LHCN-M2 (cell line): ENCODE measurements at regions not wholly inside any gene's neighbourhood (a gene's known extent, or its start where the extent isn't known, plus 50 kb on each side); places are given as distances from the start of the nearest gene placed in this dataset.
A peak's percentile ranks its signal among the peaks of the same experiment; 100 is the strongest.
"Not testable (repeated sequence)": the region's sequence is repeated elsewhere in the genome, so short reads cannot be mapped to it uniquely, and the experiment has no call there.

ENCODE experiments used
- DNase-seq: peaks from one replicate; pipeline ENCODE4 v3.0.0-alpha.2; 2012; ENCODE audit warnings: low read depth

GRCh38 chr11:93032580-93032979, 63.1 kb downstream of the MTNR1B start:
- no peak for DNase-seq

DNA sequence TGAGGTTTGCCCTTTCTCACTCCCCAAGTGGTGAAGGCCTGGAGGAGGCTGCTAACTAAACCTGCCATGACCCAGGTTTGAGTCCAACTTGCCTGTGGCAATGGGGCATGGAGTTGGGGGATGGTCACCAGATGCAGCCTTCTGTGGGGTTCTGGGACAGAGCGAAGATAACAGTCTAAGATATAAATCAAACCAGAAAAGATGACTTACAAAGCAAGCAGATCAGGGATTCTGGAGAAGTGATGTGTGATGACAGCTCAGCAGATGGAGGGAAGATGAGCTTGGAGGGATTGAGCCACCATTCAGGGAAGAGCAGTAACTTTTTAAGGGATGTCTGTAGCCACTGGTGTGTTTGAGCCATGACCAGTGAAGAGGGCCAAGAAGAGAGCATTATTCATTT, 63.6 kb downstream of the MTNR1B start:
- no peak for DNase-seq

- DNase-seq, result peak; percentile 25
Measured at GRCh38 chr11:93034031-93034722, 64.7 kb downstream of the MTNR1B start.

- no peak for DNase-seq
Measured at GRCh38 chr11:93034723-93035039, 65.2 kb downstream of the MTNR1B start.

DNA sequence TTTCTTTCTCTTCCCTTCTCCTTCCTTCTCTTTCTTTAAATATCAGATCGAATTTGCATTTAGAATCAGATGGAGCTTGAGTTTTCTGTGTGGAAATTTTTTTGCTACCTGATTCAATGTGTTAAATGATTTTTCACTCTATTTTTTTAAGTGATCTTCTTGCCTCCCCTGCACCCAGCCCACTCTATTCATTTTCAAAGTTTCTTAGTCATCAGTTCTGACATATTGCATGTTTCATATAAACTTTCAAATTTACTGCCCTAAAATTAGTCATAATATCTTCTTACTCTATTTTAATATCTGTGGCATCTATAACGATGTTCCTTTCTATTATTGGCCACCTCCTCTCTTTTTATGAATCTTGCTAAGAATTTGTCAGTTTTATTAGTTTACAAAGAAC, 69.1 kb downstream of the MTNR1B start:
- no peak for DNase-seq

GRCh38 chr11:93039531-93040240, 70.2 kb downstream of the MTNR1B start:
- no peak for DNase-seq

DNA sequence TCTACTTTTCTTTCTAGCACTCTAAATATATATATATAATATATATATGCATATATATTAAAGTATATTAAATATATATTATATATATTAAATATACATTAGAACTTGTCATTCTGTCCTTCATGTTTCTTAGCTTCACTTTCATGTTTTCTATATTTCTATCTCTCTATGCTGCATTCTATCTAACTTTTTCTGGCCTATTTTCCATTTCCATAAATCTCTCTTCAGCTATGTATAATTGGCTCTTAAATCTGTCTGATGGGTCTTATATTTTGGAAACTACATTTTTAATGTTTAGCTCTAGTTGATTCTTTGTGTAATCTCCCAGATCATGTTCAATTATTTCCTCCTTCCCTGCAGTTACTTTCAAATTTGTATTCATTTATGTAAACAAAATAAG, 72.2 kb downstream of the MTNR1B start:
- DNase-seq, result no peak

DNA sequence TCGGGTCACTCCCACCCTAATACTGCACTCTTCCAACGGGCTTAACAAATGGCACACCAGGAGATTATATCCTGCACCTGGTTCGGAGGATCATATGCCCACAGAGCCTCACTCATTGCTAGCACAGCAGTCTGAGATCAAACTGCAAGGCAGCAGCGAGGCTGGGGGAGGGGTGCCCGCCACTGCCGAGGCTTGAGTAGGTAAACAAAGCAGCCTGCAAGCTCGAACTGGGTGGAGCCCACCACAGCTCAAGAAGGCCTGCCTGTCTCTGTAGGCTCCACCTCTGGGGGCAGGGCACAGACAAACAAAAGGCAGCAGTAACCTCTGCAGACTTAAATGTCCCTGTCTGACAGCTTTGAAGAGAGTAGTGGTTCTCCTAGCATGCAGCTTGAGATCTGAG, 73.7 kb downstream of the MTNR1B start:
- DNase-seq, result not testable (repeated sequence)

DNA sequence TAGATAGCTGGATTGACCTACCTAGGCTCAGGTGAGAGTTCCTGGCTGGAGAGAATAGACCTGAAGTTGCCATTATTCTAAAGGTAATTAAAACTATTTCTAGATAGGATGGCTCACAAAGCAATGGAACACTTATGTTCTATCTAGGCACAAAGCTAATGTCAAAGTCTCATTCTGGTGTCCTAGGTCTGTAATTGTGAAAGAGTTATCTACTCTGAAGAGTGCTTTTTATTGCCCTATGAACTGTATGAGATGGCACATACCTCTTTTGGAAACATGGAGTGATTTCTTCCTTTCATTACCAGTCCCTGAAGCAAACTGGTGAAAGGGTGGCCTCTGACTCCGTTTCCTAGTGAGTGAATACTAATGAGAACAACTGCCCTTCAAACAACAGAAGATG, 80.3 kb downstream of the MTNR1B start:
- DNase-seq, result no peak

DNA sequence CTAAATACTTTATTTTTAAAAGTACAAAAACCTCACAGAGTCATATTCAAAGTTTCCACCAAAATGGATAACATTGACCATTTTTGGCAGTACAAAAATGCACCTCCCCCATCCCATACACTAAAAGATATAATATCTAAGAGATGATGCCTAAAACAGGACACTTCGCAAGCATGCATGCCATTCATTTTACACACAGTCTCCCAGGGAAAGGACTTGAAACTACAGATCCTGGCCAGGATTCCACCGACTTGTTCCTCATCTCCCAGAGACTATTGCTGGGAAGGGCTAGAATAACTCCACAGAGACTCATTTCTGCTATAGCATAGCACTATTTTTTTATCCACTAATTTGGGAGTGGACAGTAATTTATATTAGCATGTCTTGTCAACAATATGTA, 81.7 kb downstream of the MTNR1B start:
- peak; percentile 20 for DNase-seq

DNA sequence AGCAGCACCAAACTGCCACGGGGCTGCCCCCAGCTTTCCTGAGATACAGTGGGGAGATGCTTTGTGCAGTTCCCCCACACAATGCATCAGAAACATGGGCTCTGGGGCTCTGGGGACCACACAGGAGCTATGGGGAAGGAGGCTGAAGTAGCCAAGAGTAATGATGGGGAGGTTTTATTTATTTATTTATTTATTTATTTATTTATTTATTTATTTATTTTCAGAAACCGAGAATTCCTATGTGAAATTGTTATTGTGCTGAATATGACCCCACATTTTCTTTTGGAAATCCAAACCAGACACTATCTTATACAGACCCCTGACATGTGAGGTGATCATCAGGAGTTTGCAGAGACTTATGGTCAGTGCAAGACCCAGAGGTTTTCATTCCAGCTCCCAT, 84.4 kb downstream of the MTNR1B start:
- DNase-seq, result no peak

GRCh38 chr11:93054279-93054678, 84.8 kb downstream of the MTNR1B start:
- peak; percentile 5 for DNase-seq

DNA sequence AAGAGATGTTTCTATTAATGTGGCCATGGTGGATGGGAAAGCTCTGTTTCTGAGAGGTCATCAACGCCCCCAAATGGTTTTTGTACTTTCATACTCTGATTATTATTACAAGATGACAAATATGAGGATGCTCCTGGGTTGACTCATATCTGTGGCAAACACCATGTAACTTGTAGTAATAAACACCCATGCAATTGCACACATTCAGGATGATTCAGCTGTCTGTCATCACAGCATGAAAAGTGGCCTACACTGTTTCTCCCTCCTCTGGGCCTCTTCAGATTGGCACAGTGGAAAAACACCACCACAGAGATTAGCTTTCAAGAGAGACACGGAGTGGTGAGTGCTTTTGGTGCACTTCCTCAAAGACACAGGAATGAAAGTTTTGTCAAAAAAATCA, 85.4 kb downstream of the MTNR1B start:
- peak; percentile 98 for DNase-seq

- DNase-seq, result peak; percentile 61
Measured at GRCh38 chr11:93059117-93059957, 89.9 kb downstream of the MTNR1B start.

DNA sequence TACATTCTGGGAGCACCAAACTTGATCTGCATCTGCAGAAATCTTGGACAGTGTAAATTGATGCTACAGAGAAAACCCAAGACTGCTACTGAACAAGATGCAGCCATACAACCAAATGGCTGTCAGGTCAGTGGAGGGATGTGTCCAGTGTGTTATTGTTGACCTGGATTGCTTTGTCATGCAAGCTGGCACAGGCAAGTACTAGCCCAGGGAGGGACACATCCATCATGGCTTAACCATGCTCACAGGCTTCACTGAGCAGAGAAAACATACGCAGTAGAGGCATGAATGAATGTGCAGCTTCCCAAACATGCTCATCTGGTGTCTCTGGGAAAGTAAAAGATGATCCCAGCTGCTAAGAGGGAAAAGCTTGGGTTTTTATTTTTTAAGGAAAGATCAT, 93.6 kb downstream of the MTNR1B start:
- no peak for DNase-seq

DNA sequence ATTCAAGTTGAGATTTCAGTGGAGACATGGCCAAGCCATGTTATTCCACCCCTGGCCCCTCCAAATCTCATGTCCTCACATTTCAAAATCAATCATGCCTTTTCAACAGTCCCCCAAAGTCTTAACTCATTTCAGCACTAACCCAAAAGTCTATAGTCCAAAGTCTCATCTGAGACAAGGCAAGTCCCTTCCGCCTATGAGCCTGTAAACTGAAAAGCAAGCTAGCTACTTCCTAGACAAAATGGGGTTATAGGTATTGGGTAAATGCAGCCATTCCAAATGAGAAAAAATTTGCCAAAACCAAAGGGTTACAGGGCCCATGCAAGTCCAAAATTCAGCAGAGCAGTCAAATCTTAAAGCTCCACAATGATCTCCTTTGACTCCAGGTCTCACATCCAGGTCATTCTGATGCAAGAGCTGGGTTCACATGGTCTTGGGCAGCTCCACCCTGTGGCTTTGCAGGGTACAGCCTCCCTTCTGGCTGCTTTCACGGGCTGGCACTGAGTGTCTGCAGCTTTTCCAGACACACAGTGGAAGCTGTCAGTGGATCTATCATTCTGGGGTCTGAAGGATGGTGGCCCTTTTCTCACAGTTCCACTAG, 95.7 kb downstream of the MTNR1B start:
- peak; percentile 29 for DNase-seq

- no peak for DNase-seq
Measured at GRCh38 chr11:93067881-93068390, 98.5 kb downstream of the MTNR1B start.

DNA sequence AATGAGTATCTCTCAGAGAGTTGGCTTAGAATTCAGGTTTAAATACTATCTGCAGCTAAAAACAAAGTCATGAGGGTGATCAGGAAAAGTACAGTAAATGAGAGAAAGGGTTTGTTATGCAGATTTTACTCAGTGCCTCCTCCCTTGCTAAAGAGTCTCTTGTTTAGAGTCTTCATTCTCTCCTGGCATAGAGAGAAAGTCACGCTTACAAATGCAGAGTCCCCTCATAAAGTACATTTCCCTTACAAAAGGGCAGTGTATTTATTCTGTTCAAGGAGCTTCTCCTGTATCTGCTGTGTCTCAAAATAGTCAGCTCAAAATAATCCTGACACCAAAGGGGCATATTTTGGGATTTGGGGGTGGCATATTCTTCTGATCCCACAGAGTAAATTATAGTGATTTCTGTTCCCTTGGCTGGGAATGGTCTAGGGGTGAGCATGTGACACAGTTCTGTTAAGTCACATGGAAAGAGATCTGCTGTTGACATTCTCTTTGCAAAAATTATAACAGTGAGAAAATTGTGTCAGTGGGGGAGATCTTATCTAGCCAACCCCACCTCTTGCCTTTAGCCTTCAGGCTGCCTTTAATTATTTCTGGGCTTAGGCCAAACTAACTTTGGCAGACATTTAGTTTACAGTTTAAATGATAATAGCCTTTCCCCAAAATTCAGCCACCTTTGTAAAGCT, 102.9 kb downstream of the MTNR1B start:
- DNase-seq, result no peak

DNA sequence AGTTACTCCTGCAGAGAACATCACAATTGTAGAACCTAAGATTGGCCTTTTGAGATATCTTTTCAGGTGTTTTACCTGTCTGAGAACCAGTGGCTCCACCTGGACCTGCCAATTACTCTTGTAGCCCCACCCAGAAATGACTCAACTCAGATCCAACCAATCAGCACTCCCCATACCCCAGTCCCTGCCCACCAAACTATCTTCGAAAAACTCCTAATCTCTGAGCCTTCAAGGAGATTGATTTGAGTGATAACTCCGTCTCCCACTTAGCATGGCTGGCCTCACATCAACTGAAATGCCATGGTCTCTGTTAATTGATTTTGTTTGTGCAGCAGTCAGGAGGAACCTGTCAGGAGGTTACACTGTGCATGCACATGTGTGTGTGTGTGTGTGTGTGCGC, 103.6 kb downstream of the MTNR1B start:
- DNase-seq, result no peak

DNA sequence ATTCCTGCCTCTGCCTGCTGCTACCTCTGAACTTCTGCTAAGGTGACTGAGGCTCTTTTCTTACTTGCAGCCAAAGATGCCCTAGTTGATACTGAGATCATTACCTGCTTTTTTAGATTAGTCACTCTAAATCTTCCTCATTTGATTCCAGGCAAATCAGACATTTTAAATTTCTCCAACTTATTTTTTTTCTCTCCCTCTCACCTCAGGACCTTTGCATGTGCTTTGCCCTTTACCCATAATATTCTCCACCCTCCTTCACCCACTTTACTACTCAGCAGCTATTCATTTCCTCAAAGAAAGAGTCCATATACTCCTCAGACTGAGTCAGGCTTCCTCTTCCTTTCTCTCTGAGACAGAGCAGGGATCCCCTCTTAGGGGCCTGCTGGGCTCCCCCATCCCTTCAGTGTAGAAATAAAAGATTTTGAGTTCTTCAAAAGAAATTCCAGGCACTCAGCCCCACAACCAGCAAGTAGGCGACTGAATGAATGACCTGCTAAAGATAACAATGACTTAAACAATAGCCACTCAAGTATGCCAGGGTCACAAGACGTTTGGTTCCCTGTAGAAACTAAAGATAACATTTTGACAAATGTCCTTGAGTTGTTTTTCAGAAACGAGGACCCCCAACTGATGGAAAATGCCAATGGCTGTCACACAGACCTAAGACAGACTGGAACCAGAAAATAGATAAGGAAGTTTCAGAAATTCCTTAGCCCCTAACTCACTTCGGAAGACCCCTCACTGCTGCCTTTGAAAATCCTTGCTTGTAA, 104.2 kb downstream of the MTNR1B start:
- DNase-seq, result no peak

- DNase-seq, result no peak
Measured at GRCh38 chr11:93074352-93074751, 104.9 kb downstream of the MTNR1B start.
